Endodermal cell (in vitro differentiated cells): ENCODE measurements at regions not wholly inside any gene's neighbourhood (a gene's known extent, or its start where the extent isn't known, plus 50 kb on each side); places are given as distances from the start of the nearest gene placed in this dataset.

ENCODE experiments used
- DNase-seq: peaks from one replicate; pipeline ENCODE4 v3.0.0-alpha.2; 2017
- H3K27ac ChIP-seq: 2 replicates; pipeline ENCODE4 v1.5.1; 2013; ENCODE audit warnings: mild to moderate bottlenecking, low read depth, low read length, moderate library complexity
- H3K27me3 ChIP-seq: 2 replicates; pipeline ENCODE4 v1.6.1; 2013; ENCODE audit warnings: mild to moderate bottlenecking, low read length, moderate library complexity; ENCODE audit not compliant: insufficient read depth, control insufficient read depth, poor library complexity, severe bottlenecking
- H3K36me3 ChIP-seq: 2 replicates; pipeline ENCODE4 v1.7.0; 2013; ENCODE audit warnings: mild to moderate bottlenecking, low read length, moderate library complexity; ENCODE audit not compliant: control insufficient read depth, insufficient read depth
- H3K4me1 ChIP-seq: one replicate; pipeline ENCODE4 v1.7.0; 2013; ENCODE audit warnings: low read length; ENCODE audit not compliant: control insufficient read depth, insufficient read depth
- H3K4me3 ChIP-seq: 2 replicates; pipeline ENCODE4 v1.5.1; 2013; ENCODE audit warnings: mild to moderate bottlenecking, low read length, moderate library complexity
- H3K9ac ChIP-seq: 2 replicates; pipeline ENCODE4 v1.6.1; 2013; ENCODE audit warnings: mild to moderate bottlenecking, low read length, moderate library complexity; ENCODE audit not compliant: poor library complexity, severe bottlenecking; ENCODE audit errors: extremely low read depth
- H3K9me3 ChIP-seq: 2 replicates; pipeline ENCODE4 v1.6.1; 2013; ENCODE audit warnings: mild to moderate bottlenecking, low read length, moderate library complexity; ENCODE audit not compliant: control insufficient read depth
- H3K27ac Mint-ChIP-seq: 2 replicates; pipeline ENCODE4 v1.8.0; 2020; ENCODE audit warnings: mixed read lengths
- H3K27me3 Mint-ChIP-seq: 2 replicates; pipeline ENCODE4 v1.8.0; 2021; ENCODE audit warnings: mild to moderate bottlenecking, mixed read lengths; ENCODE audit not compliant: insufficient read depth
- H3K36me3 Mint-ChIP-seq: 2 replicates; pipeline ENCODE4 v1.8.0; 2020; ENCODE audit warnings: low read depth, mixed read lengths
- H3K4me1 Mint-ChIP-seq: 2 replicates; pipeline ENCODE4 v1.8.0; 2020; ENCODE audit warnings: mixed read lengths
- H3K4me3 Mint-ChIP-seq: 2 replicates; pipeline ENCODE4 v1.8.0; 2020; ENCODE audit warnings: mild to moderate bottlenecking, moderate library complexity, mixed read lengths
- H3K9me3 Mint-ChIP-seq: 2 replicates; pipeline ENCODE4 v1.8.0; 2020; ENCODE audit warnings: mild to moderate bottlenecking, mixed read lengths
- CTCF ChIP-seq: fragments of 200-600 bp; sonication (generic); conservative IDR thresholded peaks from 2 replicates; pipeline ENCODE4 v1.5.0; 2021; ENCODE audit warnings: antibody characterized with exemption, mild to moderate bottlenecking
- WGBS, 2 experiments: methylation state at CpG; one replicate each; pipeline versions ENCODE4 v1.1.5 to v1.1.7; 2013; ENCODE audit warnings: missing lambda C conversion rate in 2 of 2, mixed read lengths in 1 of 2; ENCODE audit not compliant: insufficient coverage in 1 of 2, insufficient read length in 1 of 2; 5-methylcytosine and 5-hydroxymethylcytosine counted together

- Mint-ChIP-seq H3K27ac (no peak overlapping the region), H3K4me1 (peaks cover 19% of the 10 kb centered on the region), H3K4me3 (no peak overlapping the region), H3K27me3 (peaks cover 42% of the 10 kb centered on the region), H3K9me3 (no peaks in the 10 kb centered on the region), H3K36me3 (no peaks in the 10 kb centered on the region)
- DNase-seq = no peak
- H3K4me1 ChIP-seq = no peaks in the 10 kb centered on the region
- H3K4me3 ChIP-seq = no peak overlapping the region
- H3K27ac ChIP-seq = no peak overlapping the region
- TF ChIP-seq CTCF = no peak
- no peaks in the 10 kb centered on the region for H3K9me3 ChIP-seq
- H3K9ac ChIP-seq = no peak overlapping the region
- H3K36me3 ChIP-seq = no peaks in the 10 kb centered on the region
- H3K27me3 ChIP-seq = peaks cover 31% of the 10 kb centered on the region
These were observed 356.8 kb upstream of the EEF2KMT start for GRCh38 chr16:5454349-5454748.

- no peak for TF ChIP-seq CTCF
- Mint-ChIP-seq H3K4me1 (peaks cover 26% of the 10 kb centered on the region), H3K27ac (no peak overlapping the region), H3K36me3 (no peaks in the 10 kb centered on the region), H3K27me3 (peaks cover 51% of the 10 kb centered on the region), H3K4me3 (no peak overlapping the region), H3K9me3 (peaks cover 4% of the 10 kb centered on the region)
- WGBS, 2 experiments = 37 to 51% methylated on average over 6 to 7 of the region's 7 CpGs
- H3K4me1 ChIP-seq = no peaks in the 10 kb centered on the region
- no peaks in the 10 kb centered on the region for H3K36me3 ChIP-seq
- H3K4me3 ChIP-seq = no peak overlapping the region
- no peak overlapping the region for H3K9ac ChIP-seq
- H3K27ac ChIP-seq = no peak overlapping the region
- H3K9me3 ChIP-seq = no peaks in the 10 kb centered on the region
- peaks cover 31% of the 10 kb centered on the region for H3K27me3 ChIP-seq
- peak; percentile 63 for DNase-seq
These were observed 354.0 kb upstream of the EEF2KMT start for GRCh38 chr16:5451641-5452040.

GRCh38 chr16:5450409-5451104 lies 353.0 kb upstream of the EEF2KMT start:
- Histone ChIP-seq H3K4me3 (no peak overlapping the region), H3K9me3 (no peaks in the 10 kb centered on the region), H3K9ac (no peak overlapping the region), H3K4me1 (no peaks in the 10 kb centered on the region), H3K36me3 (no peaks in the 10 kb centered on the region), H3K27ac (peak overlapping the region; percentile 84), H3K27me3 (peaks cover 31% of the 10 kb centered on the region)
- peaks cover 32% of the 10 kb centered on the region for H3K4me1 Mint-ChIP-seq
- peak overlapping the region; percentile 42 for H3K27ac Mint-ChIP-seq
- H3K9me3 Mint-ChIP-seq = peaks cover 4% of the 10 kb centered on the region
- TF ChIP-seq CTCF = no peak
- H3K27me3 Mint-ChIP-seq = peaks cover 51% of the 10 kb centered on the region
- DNase-seq = peak; percentile 85
- no peaks in the 10 kb centered on the region for H3K36me3 Mint-ChIP-seq
- whole genome bisulfite sequencing, 2 experiments = 34 to 38% methylated on average over 13 to 15 of the region's 15 CpGs
- peak overlapping the region; percentile 21 for H3K4me3 Mint-ChIP-seq
